ENCODE measurements at regions not wholly inside any gene's neighbourhood (a gene's known extent, or its start where the extent isn't known, plus 50 kb on each side); places are given as distances from the start of the nearest gene placed in this dataset.

GRCh38 chr14:34098045-34098984 lies 147.4 kb upstream of the EGLN3 start (continued):
- TF ChIP-seq CSRNP1 (CRISPR knock-in tag; IDR thresholded peaks at IDR 0.05) (no peak), KAT7 (CRISPR knock-in tag; IDR thresholded peaks at IDR 0.05; ENCODE audit: borderline replicate concordance) (no peak), ZFAT (CRISPR knock-in tag; conservative IDR thresholded peaks at IDR 0.05) (no peak), FOXO4 (CRISPR knock-in tag; conservative IDR thresholded peaks at IDR 0.05) (no peak), CERS6 (CRISPR knock-in tag; IDR thresholded peaks at IDR 0.05) (no peak), ZNF672 (CRISPR knock-in tag; IDR thresholded peaks at IDR 0.05) (no peak), JUN (CRISPR knock-in tag; IDR thresholded peaks at IDR 0.05) (0 out of 2 replicates have a peak, but pooled peaks have one; percentile 21), ATF7-NPFF (CRISPR knock-in tag; IDR thresholded peaks at IDR 0.05; ENCODE audit: low read depth) (no peak), GATAD1 (CRISPR knock-in tag; IDR thresholded peaks at IDR 0.05) (no peak), GPBP1L1 (CRISPR knock-in tag; IDR thresholded peaks at IDR 0.05) (no peak), E2F5 (CRISPR knock-in tag; conservative IDR thresholded peaks at IDR 0.05) (no peak), ZFY (CRISPR knock-in tag; IDR thresholded peaks at IDR 0.05) (no peak), ARNT2 (CRISPR knock-in tag; IDR thresholded peaks at IDR 0.05; ENCODE audit: low read depth) (0 out of 2 replicates have a peak, but pooled peaks have one; percentile 47), ZNF792 (CRISPR knock-in tag; IDR thresholded peaks at IDR 0.05) (no peak), ATF4 (CRISPR knock-in tag; IDR thresholded peaks at IDR 0.05) (peak in 1 of 2 experiments; percentile 38; a peak in 1 of 4 replicates), IRF9 (CRISPR knock-in tag; IDR thresholded peaks at IDR 0.05; ENCODE audit: borderline replicate concordance) (no peak), PRDM4 (CRISPR knock-in tag; IDR thresholded peaks at IDR 0.05; ENCODE audit: borderline replicate concordance) (no peak)

Data from HepG2 (cell line).